Osteoblast (primary cell): ENCODE measurements at regions not wholly inside any gene's neighbourhood (a gene's known extent, or its start where the extent isn't known, plus 50 kb on each side); places are given as distances from the start of the nearest gene placed in this dataset.

Experiments used
- DNase-seq: peaks from one replicate; pipeline ENCODE4 v3.0.0; 2011; ENCODE audit warnings: low spot score, mixed read lengths; ENCODE audit not compliant: insufficient read length; ENCODE audit errors: missing footprints
- H2AFZ ChIP-seq: 2 replicates; pipeline ENCODE4 v1.6.0; 2011; ENCODE audit warnings: mild to moderate bottlenecking, low read length
- H3K27ac ChIP-seq: 2 replicates; pipeline ENCODE4 v1.5.1; 2011; ENCODE audit warnings: mild to moderate bottlenecking, low read depth, low read length, moderate library complexity
- H3K27me3 ChIP-seq: 2 replicates; pipeline ENCODE4 v1.6.0; 2012; ENCODE audit warnings: mild to moderate bottlenecking, control low read depth, inconsistent platforms, low read length, moderate library complexity; ENCODE audit not compliant: insufficient read depth
- H3K36me3 ChIP-seq: 2 replicates; pipeline ENCODE4 v1.5.1; 2011; ENCODE audit warnings: mild to moderate bottlenecking, low read length, control low read depth, moderate library complexity; ENCODE audit not compliant: insufficient read depth
- H3K4me1 ChIP-seq: 2 replicates; pipeline ENCODE4 v1.5.1; 2011; ENCODE audit warnings: mild to moderate bottlenecking, low read length, control low read depth, moderate library complexity; ENCODE audit not compliant: insufficient read depth
- H3K4me2 ChIP-seq: 2 replicates; pipeline ENCODE4 v1.6.0; 2011; ENCODE audit warnings: mild to moderate bottlenecking, low read length; ENCODE audit not compliant: insufficient read depth
- H3K4me3 ChIP-seq: fragments of 200-600 bp; sonication (generic); 3 replicates; pipeline ENCODE4 v1.5.1; 2012; ENCODE audit warnings: mild to moderate bottlenecking, low read length, inconsistent platforms; ENCODE audit not compliant: insufficient read depth
- H3K79me2 ChIP-seq: 2 replicates; pipeline ENCODE4 v1.6.0; 2012; ENCODE audit warnings: mild to moderate bottlenecking, low read length, control low read depth, inconsistent platforms; ENCODE audit not compliant: insufficient read depth
- H3K9me3 ChIP-seq: 2 replicates; pipeline ENCODE4 v1.5.1; 2011; ENCODE audit warnings: low read depth, low read length, control low read depth
- H4K20me1 ChIP-seq: 2 replicates; pipeline ENCODE4 v1.6.0; 2012; ENCODE audit warnings: mild to moderate bottlenecking, low read length, control low read depth; ENCODE audit not compliant: insufficient read depth
- TF ChIP-seq, protein P1 (sequence below): IDR thresholded peaks from 2 replicates; pipeline ENCODE4 v1.5.1; 2011; ENCODE audit warnings: mild to moderate bottlenecking, low read depth, low read length, moderate library complexity; ENCODE audit errors: extremely low read depth

DNA sequence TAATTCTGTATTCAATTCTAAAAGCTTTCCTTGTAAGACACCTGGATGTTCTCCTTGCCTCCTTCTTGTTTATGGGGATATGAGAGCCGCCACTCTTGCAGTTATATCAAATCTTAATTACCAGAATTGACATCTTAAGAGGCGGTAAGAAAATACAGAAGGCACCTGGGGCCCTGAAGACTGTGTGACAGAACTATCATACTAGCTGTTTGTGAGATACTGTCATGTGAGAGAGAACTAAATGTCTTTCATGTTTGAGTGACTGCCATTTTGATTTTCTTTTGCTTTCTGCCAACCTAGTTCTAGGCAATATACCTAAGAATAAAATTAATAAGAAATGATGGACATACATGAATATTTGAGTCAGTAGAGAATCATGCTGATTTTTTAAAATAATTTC is 340.2 kb upstream of the SMIM31 start:
- TF ChIP-seq, protein P1, sequence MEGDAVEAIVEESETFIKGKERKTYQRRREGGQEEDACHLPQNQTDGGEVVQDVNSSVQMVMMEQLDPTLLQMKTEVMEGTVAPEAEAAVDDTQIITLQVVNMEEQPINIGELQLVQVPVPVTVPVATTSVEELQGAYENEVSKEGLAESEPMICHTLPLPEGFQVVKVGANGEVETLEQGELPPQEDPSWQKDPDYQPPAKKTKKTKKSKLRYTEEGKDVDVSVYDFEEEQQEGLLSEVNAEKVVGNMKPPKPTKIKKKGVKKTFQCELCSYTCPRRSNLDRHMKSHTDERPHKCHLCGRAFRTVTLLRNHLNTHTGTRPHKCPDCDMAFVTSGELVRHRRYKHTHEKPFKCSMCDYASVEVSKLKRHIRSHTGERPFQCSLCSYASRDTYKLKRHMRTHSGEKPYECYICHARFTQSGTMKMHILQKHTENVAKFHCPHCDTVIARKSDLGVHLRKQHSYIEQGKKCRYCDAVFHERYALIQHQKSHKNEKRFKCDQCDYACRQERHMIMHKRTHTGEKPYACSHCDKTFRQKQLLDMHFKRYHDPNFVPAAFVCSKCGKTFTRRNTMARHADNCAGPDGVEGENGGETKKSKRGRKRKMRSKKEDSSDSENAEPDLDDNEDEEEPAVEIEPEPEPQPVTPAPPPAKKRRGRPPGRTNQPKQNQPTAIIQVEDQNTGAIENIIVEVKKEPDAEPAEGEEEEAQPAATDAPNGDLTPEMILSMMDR: no peak
- Histone ChIP-seq H3K4me3 (no peak overlapping the region), H2AFZ (no peak overlapping the region), H3K36me3 (no peaks in the 10 kb centered on the region), H3K9me3 (no peaks in the 10 kb centered on the region), H3K27me3 (no peaks in the 10 kb centered on the region), H3K4me1 (no peaks in the 10 kb centered on the region), H3K4me2 (no peak overlapping the region), H4K20me1 (no peaks in the 10 kb centered on the region), H3K79me2 (no peaks in the 10 kb centered on the region), H3K27ac (no peak overlapping the region)
- no peak for DNase-seq

- no peaks in the 10 kb centered on the region for H4K20me1 ChIP-seq
- no peak overlapping the region for H3K27ac ChIP-seq
- H3K36me3 ChIP-seq: no peaks in the 10 kb centered on the region
- no peak overlapping the region for H3K4me3 ChIP-seq
- TF ChIP-seq, protein P1: no peak
- H2AFZ ChIP-seq: no peak overlapping the region
- H3K4me2 ChIP-seq: no peak overlapping the region
- no peak for DNase-seq
- no peaks in the 10 kb centered on the region for H3K4me1 ChIP-seq
- no peaks in the 10 kb centered on the region for H3K9me3 ChIP-seq
- no peaks in the 10 kb centered on the region for H3K27me3 ChIP-seq
- H3K79me2 ChIP-seq: no peaks in the 10 kb centered on the region
Measured at GRCh38 chr4:164423819-164424218, 330.1 kb upstream of the SMIM31 start.

DNA sequence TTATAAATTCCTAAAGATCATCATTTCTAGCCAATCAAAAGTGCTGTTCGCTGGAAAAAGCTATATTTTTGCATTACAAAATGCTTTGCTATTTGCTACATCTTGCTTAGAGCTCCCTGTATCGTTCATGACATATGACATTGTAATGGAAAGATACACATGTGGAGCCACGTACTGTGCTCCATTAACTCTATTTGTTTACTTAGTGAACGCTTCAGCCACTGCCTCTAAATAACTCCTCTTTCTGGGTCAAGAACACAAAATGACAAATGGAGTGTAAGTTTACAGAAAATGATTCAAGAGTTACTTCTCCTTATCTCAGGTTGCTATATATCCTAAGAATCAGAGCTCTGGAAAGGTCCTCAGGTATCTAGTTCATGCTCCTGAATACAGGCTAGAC is 329.1 kb upstream of the SMIM31 start:
- no peaks in the 10 kb centered on the region for H3K27me3 ChIP-seq

GRCh38 chr4:164428561-164428960 is 325.4 kb upstream of the SMIM31 start:
- H3K4me2 ChIP-seq: no peak overlapping the region
- H3K36me3 ChIP-seq: no peaks in the 10 kb centered on the region
- H3K4me3 ChIP-seq: no peak overlapping the region
- no peaks in the 10 kb centered on the region for H4K20me1 ChIP-seq
- no peak overlapping the region for H2AFZ ChIP-seq
- TF ChIP-seq, protein P1: no peak
- no peaks in the 10 kb centered on the region for H3K4me1 ChIP-seq
- H3K79me2 ChIP-seq: no peaks in the 10 kb centered on the region
- no peak overlapping the region for H3K27ac ChIP-seq
- H3K27me3 ChIP-seq: no peaks in the 10 kb centered on the region
- no peaks in the 10 kb centered on the region for H3K9me3 ChIP-seq
- DNase-seq: no peak

More for the DNA sequence above, 329.1 kb upstream of the SMIM31 start:
- H2AFZ ChIP-seq: no peak overlapping the region
- no peaks in the 10 kb centered on the region for H3K79me2 ChIP-seq
- TF ChIP-seq, protein P1: no peak
- no peak overlapping the region for H3K4me2 ChIP-seq
- H4K20me1 ChIP-seq: no peaks in the 10 kb centered on the region
- no peak for DNase-seq
- H3K36me3 ChIP-seq: no peaks in the 10 kb centered on the region
- H3K4me1 ChIP-seq: no peaks in the 10 kb centered on the region
- H3K4me3 ChIP-seq: no peak overlapping the region
- no peaks in the 10 kb centered on the region for H3K9me3 ChIP-seq
- no peak overlapping the region for H3K27ac ChIP-seq
